Adrenal gland (tissue), 9 donors: ENCODE measurements at regions not wholly inside any gene's neighbourhood (a gene's known extent, or its start where the extent isn't known, plus 50 kb on each side); places are given as distances from the start of the nearest gene placed in this dataset.

Source experiments
- DNase-seq, 7 donors: peaks; one replicate each; pipeline ENCODE4 v3.0.0-alpha.2; 2019 to 2020
- H3K27ac ChIP-seq, 5 donors: fragments of 200-600 bp; sonication (generic) in 4 of 5; 1 replicate in 3 of 5; 2 replicates in 2 of 5; pipeline versions ENCODE4 v1.5.1 to v1.8.0; 2016 to 2020; ENCODE audit warnings: mild to moderate bottlenecking in 1 of 5
- H3K27me3 ChIP-seq: fragments of 200-600 bp; 2 replicates; pipeline ENCODE4 v1.8.0; 2021
- H3K36me3 ChIP-seq, 2 donors: fragments of 200-600 bp; replicated peaks in 1 of 2; 1 replicate in 1 of 2; 2 replicates in 1 of 2; pipeline versions ENCODE4 v1.5.1 to v1.8.0; 2018 to 2022
- H3K4me1 ChIP-seq, 2 donors: fragments of 200-600 bp; replicated peaks in 1 of 2; 1 replicate in 1 of 2; 2 replicates in 1 of 2; pipeline versions ENCODE4 v1.5.1 to v1.8.0; 2018 to 2021
- H3K4me3 ChIP-seq, 4 donors: fragments of 200-600 bp; sonication (generic) in 3 of 4; one replicate each; pipeline ENCODE4 v1.5.1; 2016 to 2018
- H3K9me3 ChIP-seq, 3 donors: fragments of 200-600 bp; sonication (generic) in 1 of 3; replicated peaks in 1 of 3; 1 replicate in 2 of 3; 2 replicates in 1 of 3; pipeline versions ENCODE4 v1.5.1 to v1.8.0; 2016 to 2021
- CTCF ChIP-seq, 6 experiments: fragments of 450-650 bp in 4 of 6; fragments of 200-600 bp in 2 of 6; sonication (generic) in 1 of 6; IDR thresholded peaks; 1 replicate in 5 of 6; 2 replicates in 1 of 6; pipeline versions ENCODE4 v1.5.1 to v1.8.0; 2016 to 2021; ENCODE audit warnings: antibody characterized with exemption in 6 of 6, mild to moderate bottlenecking in 2 of 6, moderate library complexity in 1 of 6
- POLR2A ChIP-seq, 2 donors: fragments of 450-650 bp; IDR thresholded peaks; one replicate each; pipeline ENCODE4 v1.6.1; 2017; ENCODE audit warnings: antibody characterized with exemption in 2 of 2, mild to moderate bottlenecking in 2 of 2, moderate library complexity in 1 of 2
- WGBS, 4 donors: extraction: QIAGEN DNeasy Blood & Tissue Kit in 2 of 4; methylation state at CpG; one replicate each; pipeline versions ENCODE4 v1.1.5 to v1.1.7; 2013 to 2017; 5-methylcytosine and 5-hydroxymethylcytosine counted together
- intact Hi-C, 2 donors: fragments of 100-400 bp; cut with DNase I; formaldehyde crosslinking; loops; one replicate each; pipeline versions ENCODE4 v1.14.1 to v1.15.0; 2022 to 2023
- donor health status: healthy with polysubstance abuse.
- donor health status: Bipolar disorder and iron deficiency.
- donor health status: DM: yes; HTN: yes; CAD: no.
- donor health status: DM: no; HTN: no; CAD: no.
- donor health status: DM: no; HTN: no; CAD: no.

GRCh38 chr2:180707884-180708205 lies 272.6 kb upstream of the UBE2E3 start:
- intact Hi-C loops: no loop called here
- no peak overlapping the region for H3K27ac ChIP-seq
- H3K27me3 ChIP-seq: no peaks in the 10 kb centered on the region
- no peaks in the 10 kb centered on the region for H3K36me3 ChIP-seq
- H3K4me1 ChIP-seq: no peaks in the 10 kb centered on the region
- H3K9me3 ChIP-seq: no peaks in the 10 kb centered on the region
- TF ChIP-seq POLR2A (IDR thresholded peaks at IDR 0.05) (no peak), CTCF (IDR thresholded peaks at IDR 0.05) (no peak)
- H3K4me3 ChIP-seq: no peak overlapping the region
- DNase-seq: peak in 2 of 7 donors; percentile 21 to 30

DNA sequence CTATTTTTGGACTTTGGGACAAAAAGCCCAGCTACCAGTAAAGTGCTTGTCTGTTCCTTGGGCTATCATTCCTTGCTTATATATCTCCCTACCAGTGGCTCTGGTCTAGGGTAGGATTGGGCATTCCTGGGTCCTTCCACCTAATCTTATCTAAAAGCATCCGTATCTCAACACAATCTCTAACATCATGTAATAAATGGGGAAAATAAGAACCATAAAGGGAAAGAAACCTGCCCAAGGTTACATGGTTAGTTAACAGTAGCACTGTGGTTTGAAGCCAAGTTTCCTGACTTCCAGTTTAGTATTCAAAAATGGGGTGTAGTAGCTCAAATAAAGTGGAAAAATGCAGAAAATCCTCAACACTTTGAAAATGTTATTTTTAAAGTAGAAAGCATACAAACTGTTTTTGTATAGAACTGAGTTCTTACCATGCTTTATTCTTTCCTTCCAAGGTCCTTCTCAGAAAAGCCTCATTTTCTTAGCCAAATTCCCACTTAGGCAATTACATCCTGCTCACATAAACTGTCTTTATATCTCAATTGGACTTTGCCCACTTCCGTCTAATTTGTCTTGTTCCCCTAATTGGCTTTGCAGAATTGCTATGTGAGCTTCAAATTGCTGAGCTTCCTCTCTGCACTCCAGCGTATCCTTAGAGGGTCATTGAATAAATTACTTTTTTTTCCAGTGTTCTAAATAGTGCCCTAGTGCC lies 273.1 kb upstream of the UBE2E3 start:
- Histone ChIP-seq H3K27ac (no peak overlapping the region), H3K4me1 (no peaks in the 10 kb centered on the region), H3K36me3 (no peaks in the 10 kb centered on the region), H3K4me3 (no peak overlapping the region), H3K27me3 (no peaks in the 10 kb centered on the region), H3K9me3 (no peaks in the 10 kb centered on the region)
- TF ChIP-seq CTCF (IDR thresholded peaks at IDR 0.05) (no peak), POLR2A (IDR thresholded peaks at IDR 0.05) (no peak)
- 40 to 62% (median 47%) methylated on average over 3 of the region's 3 CpGs for WGBS, 4 donors
- no peak for DNase-seq
- intact Hi-C loops: no loop called here

DNA sequence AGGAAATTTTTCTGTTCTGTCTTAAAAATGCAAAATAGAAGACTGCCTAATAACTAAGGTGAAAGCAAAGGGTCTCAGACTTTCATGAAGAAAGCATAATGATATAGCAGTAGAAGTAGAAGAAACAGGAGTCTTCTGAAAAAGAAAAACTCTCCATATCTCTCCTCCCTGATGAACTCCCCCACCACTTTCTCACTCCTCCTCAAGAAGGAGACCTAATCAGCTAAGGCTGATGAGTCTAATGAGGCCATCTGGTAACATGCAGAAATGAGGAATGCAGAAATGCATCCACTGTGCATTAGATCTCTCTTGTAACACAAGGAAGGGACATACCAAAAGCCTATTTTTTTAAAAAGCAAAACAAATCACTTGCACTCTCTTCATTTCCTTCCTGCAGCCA lies 273.7 kb upstream of the UBE2E3 start:
- intact Hi-C loops: no loop called here
- no peaks in the 10 kb centered on the region for H3K36me3 ChIP-seq
- no peaks in the 10 kb centered on the region for H3K4me1 ChIP-seq
- no peaks in the 10 kb centered on the region for H3K9me3 ChIP-seq
- TF ChIP-seq POLR2A (IDR thresholded peaks at IDR 0.05) (no peak), CTCF (IDR thresholded peaks at IDR 0.05) (no peak)
- no peak overlapping the region for H3K27ac ChIP-seq
- H3K27me3 ChIP-seq: no peaks in the 10 kb centered on the region
- no peak for DNase-seq
- H3K4me3 ChIP-seq: no peak overlapping the region

DNA sequence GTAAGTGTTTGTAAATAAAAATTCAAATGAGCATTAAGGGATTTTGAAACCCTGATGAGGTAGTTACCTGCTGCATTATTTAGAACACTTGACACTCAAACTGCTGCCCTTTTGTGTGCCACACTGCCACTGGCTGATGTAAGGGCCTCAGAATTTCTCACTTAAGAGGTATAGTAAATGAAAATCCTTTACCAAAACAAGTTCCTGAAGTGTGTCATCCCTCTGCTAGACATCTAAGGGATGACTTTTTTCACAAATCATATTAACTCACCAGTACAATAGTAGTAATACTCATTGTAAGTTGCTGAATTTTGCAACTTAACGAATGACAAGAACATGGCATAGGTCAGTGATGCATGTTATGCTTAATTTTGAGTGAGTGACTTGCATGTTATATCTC lies 274.9 kb upstream of the UBE2E3 start:
- no peaks in the 10 kb centered on the region for H3K36me3 ChIP-seq

More for the DNA sequence above, 274.9 kb upstream of the UBE2E3 start:
- Histone ChIP-seq H3K27me3 (no peaks in the 10 kb centered on the region), H3K27ac (no peak overlapping the region), H3K4me1 (no peaks in the 10 kb centered on the region), H3K9me3 (no peaks in the 10 kb centered on the region), H3K4me3 (no peak overlapping the region)
- WGBS, 4 donors: 71 to 82% (median 74%) methylated on average over 1 of the region's 1 CpG
- DNase-seq: no peak
- TF ChIP-seq POLR2A (IDR thresholded peaks at IDR 0.05) (no peak), CTCF (IDR thresholded peaks at IDR 0.05) (no peak)
- intact Hi-C loops: no loop called here
